SK-N-SH treated with all-trans-retinoic acid at 6 μM for 48 hours (cell line): ENCODE measurements at regions not wholly inside any gene's neighbourhood (a gene's known extent, or its start where the extent isn't known, plus 50 kb on each side); places are given as distances from the start of the nearest gene placed in this dataset.

Experiments used
- ARNTL ChIP-seq: fragments of 450-650 bp; formaldehyde crosslinking; IDR thresholded peaks from 2 replicates; pipeline ENCODE4 v1.5.0; 2020; ENCODE audit warnings: low read depth, mild to moderate bottlenecking, moderate library complexity, borderline replicate concordance
- ESRRG ChIP-seq: fragments of 250-450 bp; sonication (Bioruptor Pico); IDR thresholded peaks from 2 replicates; pipeline ENCODE4 v1.6.1; 2021; ENCODE audit warnings: mild to moderate bottlenecking
- OSR1 ChIP-seq: fragments of 250-450 bp; sonication (Bioruptor Pico); IDR thresholded peaks from 2 replicates; pipeline ENCODE4 v1.8.0; 2022; ENCODE audit warnings: moderate library complexity, mild to moderate bottlenecking, inconsistent platforms
- TOX ChIP-seq: fragments of 250-450 bp; sonication (Bioruptor Pico); IDR thresholded peaks from 2 replicates; pipeline ENCODE4 v1.8.0; 2021; ENCODE audit warnings: mild to moderate bottlenecking, moderate library complexity, borderline replicate concordance
- ZC3H10 ChIP-seq: fragments of 250-450 bp; sonication (Bioruptor Pico); IDR thresholded peaks from 2 replicates; pipeline ENCODE4 v1.5.1; 2021; ENCODE audit warnings: mild to moderate bottlenecking, moderate library complexity
- ZFP30 ChIP-seq: fragments of 450-650 bp; formaldehyde crosslinking; IDR thresholded peaks from 2 replicates; pipeline ENCODE4 v1.5.0; 2022; ENCODE audit warnings: mild to moderate bottlenecking, moderate library complexity
- TF ChIP-seq, protein P1 (sequence below): fragments of 250-450 bp; sonication (Bioruptor Pico); IDR thresholded peaks from 2 replicates; pipeline ENCODE4 v1.8.0; 2020; ENCODE audit warnings: mild to moderate bottlenecking, moderate library complexity, borderline replicate concordance
- TF ChIP-seq, protein P2 (sequence below): fragments of 250-450 bp; sonication (Bioruptor Pico); IDR thresholded peaks from 2 replicates; pipeline ENCODE4 v1.5.1; 2021; ENCODE audit warnings: mild to moderate bottlenecking, moderate library complexity
- TF ChIP-seq, protein P3 (sequence below): fragments of 250-450 bp; sonication (Bioruptor Pico); IDR thresholded peaks from 2 replicates; pipeline ENCODE4 v1.8.0; 2021; ENCODE audit warnings: low read depth, mild to moderate bottlenecking, moderate library complexity, borderline replicate concordance
- TF ChIP-seq, protein P4 (sequence below): fragments of 250-450 bp; sonication (Bioruptor Pico); IDR thresholded peaks from 2 replicates; pipeline ENCODE4 v1.5.1; 2020; ENCODE audit warnings: low read depth, mild to moderate bottlenecking, moderate library complexity

DNA sequence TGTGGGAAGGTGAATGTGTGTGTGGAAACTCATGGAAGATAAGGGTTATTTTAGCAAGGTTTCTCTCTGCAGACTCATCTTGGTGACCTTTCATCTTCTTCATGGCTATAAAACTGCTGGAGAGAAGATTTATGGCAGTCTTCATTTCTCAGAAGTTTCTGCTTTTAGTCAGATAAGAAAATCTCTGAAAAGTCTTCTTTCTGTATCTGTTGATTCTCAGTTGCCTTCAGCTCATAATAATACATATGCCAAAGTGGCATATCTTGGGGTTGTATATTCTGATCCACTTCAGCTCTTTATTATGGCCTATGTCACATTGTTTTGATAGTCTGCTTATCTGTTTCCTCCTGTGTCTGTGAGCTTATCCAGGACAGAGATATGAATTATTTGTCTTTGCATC is 143.3 kb upstream of the TMTC4 start:
- no peak for TF ChIP-seq ARNTL (CRISPR knock-in tag)
- TF ChIP-seq, protein P1, sequence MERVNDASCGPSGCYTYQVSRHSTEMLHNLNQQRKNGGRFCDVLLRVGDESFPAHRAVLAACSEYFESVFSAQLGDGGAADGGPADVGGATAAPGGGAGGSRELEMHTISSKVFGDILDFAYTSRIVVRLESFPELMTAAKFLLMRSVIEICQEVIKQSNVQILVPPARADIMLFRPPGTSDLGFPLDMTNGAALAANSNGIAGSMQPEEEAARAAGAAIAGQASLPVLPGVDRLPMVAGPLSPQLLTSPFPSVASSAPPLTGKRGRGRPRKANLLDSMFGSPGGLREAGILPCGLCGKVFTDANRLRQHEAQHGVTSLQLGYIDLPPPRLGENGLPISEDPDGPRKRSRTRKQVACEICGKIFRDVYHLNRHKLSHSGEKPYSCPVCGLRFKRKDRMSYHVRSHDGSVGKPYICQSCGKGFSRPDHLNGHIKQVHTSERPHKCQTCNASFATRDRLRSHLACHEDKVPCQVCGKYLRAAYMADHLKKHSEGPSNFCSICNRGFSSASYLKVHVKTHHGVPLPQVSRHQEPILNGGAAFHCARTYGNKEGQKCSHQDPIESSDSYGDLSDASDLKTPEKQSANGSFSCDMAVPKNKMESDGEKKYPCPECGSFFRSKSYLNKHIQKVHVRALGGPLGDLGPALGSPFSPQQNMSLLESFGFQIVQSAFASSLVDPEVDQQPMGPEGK, result no peak
- no peak for TF ChIP-seq ZFP30
- TF ChIP-seq ZC3H10 (CRISPR knock-in tag), result no peak
- TF ChIP-seq OSR1 (CRISPR knock-in tag), result no peak
- TF ChIP-seq, protein P2, sequence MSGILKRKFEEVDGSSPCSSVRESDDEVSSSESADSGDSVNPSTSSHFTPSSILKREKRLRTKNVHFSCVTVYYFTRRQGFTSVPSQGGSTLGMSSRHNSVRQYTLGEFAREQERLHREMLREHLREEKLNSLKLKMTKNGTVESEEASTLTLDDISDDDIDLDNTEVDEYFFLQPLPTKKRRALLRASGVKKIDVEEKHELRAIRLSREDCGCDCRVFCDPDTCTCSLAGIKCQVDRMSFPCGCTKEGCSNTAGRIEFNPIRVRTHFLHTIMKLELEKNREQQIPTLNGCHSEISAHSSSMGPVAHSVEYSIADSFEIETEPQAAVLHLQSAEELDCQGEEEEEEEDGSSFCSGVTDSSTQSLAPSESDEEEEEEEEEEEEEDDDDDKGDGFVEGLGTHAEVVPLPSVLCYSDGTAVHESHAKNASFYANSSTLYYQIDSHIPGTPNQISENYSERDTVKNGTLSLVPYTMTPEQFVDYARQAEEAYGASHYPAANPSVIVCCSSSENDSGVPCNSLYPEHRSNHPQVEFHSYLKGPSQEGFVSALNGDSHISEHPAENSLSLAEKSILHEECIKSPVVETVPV (CRISPR knock-in tag), result no peak
- TF ChIP-seq ESRRG (CRISPR knock-in tag), result no peak
- TF ChIP-seq, protein P3, sequence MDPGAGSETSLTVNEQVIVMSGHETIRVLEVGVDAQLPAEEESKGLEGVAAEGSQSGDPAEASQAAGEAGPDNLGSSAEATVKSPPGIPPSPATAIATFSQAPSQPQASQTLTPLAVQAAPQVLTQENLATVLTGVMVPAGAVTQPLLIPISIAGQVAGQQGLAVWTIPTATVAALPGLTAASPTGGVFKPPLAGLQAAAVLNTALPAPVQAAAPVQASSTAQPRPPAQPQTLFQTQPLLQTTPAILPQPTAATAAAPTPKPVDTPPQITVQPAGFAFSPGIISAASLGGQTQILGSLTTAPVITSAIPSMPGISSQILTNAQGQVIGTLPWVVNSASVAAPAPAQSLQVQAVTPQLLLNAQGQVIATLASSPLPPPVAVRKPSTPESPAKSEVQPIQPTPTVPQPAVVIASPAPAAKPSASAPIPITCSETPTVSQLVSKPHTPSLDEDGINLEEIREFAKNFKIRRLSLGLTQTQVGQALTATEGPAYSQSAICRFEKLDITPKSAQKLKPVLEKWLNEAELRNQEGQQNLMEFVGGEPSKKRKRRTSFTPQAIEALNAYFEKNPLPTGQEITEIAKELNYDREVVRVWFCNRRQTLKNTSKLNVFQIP (CRISPR knock-in tag), result no peak
- TF ChIP-seq TOX, result no peak
- TF ChIP-seq, protein P4, sequence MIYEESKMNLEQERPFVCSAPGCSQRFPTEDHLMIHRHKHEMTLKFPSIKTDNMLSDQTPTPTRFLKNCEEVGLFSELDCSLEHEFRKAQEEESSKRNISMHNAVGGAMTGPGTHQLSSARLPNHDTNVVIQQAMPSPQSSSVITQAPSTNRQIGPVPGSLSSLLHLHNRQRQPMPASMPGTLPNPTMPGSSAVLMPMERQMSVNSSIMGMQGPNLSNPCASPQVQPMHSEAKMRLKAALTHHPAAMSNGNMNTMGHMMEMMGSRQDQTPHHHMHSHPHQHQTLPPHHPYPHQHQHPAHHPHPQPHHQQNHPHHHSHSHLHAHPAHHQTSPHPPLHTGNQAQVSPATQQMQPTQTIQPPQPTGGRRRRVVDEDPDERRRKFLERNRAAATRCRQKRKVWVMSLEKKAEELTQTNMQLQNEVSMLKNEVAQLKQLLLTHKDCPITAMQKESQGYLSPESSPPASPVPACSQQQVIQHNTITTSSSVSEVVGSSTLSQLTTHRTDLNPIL (CRISPR knock-in tag), result no peak
